HCT116 (cell line): ENCODE measurements at regions not wholly inside any gene's neighbourhood (a gene's known extent, or its start where the extent isn't known, plus 50 kb on each side); places are given as distances from the start of the nearest gene placed in this dataset.

Experiments used
- TF ChIP-seq, protein P1 (sequence below): IDR thresholded peaks from 2 replicates; pipeline ENCODE4 v1.6.1; 2011; ENCODE audit warnings: mild to moderate bottlenecking, low read length, moderate library complexity; ENCODE audit not compliant: insufficient replicate concordance; ENCODE audit errors: extremely low read depth
- TF ChIP-seq, protein P2 (sequence below): IDR thresholded peaks from 2 replicates; pipeline ENCODE4 v1.6.1; 2012
- TF ChIP-seq, protein P3 (sequence below), 3 experiments: fragments of 200-600 bp in 1 of 3; sonication (generic) in 1 of 3; IDR thresholded peaks in 2 of 3; conservative IDR thresholded peaks in 1 of 3; 2 replicates each; pipeline ENCODE4 v1.5.1; 2012 to 2017; ENCODE audit warnings: low read depth in 2 of 3, low read length in 2 of 3, antibody characterized with exemption in 1 of 3, borderline replicate concordance in 1 of 3, control low read depth in 1 of 3, mild to moderate bottlenecking in 1 of 3, mixed read lengths in 1 of 3, mixed run types in 1 of 3, moderate library complexity in 1 of 3; ENCODE audit not compliant: insufficient read depth in 1 of 3

DNA sequence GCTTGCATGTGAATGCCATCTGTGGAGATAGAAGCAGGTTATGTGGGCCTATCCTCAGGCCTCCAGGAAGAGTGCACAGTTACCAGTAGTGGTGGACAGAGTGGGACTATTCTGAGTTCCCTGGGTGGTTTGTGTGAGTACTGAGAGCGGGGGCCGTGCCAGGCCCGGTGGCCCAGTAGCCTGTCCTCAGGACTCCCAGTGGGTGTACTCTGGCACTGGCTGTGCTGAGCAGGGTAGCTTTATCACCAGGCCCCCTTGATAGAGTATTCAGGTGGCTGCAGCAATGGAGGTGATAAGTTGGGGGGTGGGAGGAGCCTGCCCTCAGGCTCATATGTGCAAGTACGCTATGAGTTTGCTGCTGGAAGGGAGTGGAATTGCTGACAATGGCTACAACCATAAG, 979.0 kb upstream of the PIK3C3 start:
- TF ChIP-seq, protein P1, sequence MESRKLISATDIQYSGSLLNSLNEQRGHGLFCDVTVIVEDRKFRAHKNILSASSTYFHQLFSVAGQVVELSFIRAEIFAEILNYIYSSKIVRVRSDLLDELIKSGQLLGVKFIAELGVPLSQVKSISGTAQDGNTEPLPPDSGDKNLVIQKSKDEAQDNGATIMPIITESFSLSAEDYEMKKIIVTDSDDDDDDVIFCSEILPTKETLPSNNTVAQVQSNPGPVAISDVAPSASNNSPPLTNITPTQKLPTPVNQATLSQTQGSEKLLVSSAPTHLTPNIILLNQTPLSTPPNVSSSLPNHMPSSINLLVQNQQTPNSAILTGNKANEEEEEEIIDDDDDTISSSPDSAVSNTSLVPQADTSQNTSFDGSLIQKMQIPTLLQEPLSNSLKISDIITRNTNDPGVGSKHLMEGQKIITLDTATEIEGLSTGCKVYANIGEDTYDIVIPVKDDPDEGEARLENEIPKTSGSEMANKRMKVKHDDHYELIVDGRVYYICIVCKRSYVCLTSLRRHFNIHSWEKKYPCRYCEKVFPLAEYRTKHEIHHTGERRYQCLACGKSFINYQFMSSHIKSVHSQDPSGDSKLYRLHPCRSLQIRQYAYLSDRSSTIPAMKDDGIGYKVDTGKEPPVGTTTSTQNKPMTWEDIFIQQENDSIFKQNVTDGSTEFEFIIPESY = no peak
- TF ChIP-seq, protein P2, sequence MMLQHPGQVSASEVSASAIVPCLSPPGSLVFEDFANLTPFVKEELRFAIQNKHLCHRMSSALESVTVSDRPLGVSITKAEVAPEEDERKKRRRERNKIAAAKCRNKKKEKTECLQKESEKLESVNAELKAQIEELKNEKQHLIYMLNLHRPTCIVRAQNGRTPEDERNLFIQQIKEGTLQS = no peak
- TF ChIP-seq, protein P3, sequence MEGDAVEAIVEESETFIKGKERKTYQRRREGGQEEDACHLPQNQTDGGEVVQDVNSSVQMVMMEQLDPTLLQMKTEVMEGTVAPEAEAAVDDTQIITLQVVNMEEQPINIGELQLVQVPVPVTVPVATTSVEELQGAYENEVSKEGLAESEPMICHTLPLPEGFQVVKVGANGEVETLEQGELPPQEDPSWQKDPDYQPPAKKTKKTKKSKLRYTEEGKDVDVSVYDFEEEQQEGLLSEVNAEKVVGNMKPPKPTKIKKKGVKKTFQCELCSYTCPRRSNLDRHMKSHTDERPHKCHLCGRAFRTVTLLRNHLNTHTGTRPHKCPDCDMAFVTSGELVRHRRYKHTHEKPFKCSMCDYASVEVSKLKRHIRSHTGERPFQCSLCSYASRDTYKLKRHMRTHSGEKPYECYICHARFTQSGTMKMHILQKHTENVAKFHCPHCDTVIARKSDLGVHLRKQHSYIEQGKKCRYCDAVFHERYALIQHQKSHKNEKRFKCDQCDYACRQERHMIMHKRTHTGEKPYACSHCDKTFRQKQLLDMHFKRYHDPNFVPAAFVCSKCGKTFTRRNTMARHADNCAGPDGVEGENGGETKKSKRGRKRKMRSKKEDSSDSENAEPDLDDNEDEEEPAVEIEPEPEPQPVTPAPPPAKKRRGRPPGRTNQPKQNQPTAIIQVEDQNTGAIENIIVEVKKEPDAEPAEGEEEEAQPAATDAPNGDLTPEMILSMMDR (IDR thresholded peaks at IDR 0.05 in 2 of 3, conservative IDR thresholded peaks at IDR 0.05 in 1 of 3; ENCODE audit: borderline replicate concordance in 1 of 3, insufficient read depth in 1 of 3, low read depth in 2 of 3, low read length in 2 of 3) = no peak
